ENCODE measurements at regions not wholly inside any gene's neighbourhood (a gene's known extent, or its start where the extent isn't known, plus 50 kb on each side); places are given as distances from the start of the nearest gene placed in this dataset.

DNA sequence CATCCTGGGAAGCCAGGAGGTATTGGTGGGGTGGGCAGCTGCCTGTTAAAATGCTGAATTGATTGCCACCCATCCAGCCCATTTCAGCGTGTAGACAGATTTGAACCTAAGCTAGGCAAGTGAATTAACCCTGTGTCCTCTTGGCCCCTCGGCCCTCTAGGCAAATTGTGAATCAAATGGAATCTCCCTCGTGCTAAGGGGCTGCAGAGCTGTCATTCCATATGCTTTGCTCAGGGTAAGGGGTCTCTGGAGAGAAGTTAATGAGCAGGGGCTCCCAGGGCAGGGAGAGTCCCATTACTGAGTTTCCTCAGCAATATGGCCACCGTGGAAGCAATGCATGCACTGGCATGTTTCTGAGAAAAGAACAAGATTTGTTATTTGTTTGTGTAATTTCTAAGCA lies 117.7 kb upstream of the RCN1 start:
- Histone ChIP-seq H3K4me1 (ENCODE audit: control insufficient read depth, insufficient read depth, low read length) (peaks cover 3% of the 10 kb centered on the region; the same call in 1 of the 2 replicates), H3K27me3 (ENCODE audit: control insufficient read depth, insufficient read depth, low read length) (no peaks in the 10 kb centered on the region), H3K4me3 (ENCODE audit: low read depth, low read length) (no peak overlapping the region), H3K27ac (ENCODE audit: low read depth, low read length) (no peak overlapping the region), H3K9ac (ENCODE audit: low read depth, low read length) (no peak overlapping the region), H3K9me3 (ENCODE audit: control insufficient read depth, insufficient read depth, low read length) (no peaks in the 10 kb centered on the region), H3K36me3 (ENCODE audit: control insufficient read depth, insufficient read depth, low read length) (no peaks in the 10 kb centered on the region)

DNA sequence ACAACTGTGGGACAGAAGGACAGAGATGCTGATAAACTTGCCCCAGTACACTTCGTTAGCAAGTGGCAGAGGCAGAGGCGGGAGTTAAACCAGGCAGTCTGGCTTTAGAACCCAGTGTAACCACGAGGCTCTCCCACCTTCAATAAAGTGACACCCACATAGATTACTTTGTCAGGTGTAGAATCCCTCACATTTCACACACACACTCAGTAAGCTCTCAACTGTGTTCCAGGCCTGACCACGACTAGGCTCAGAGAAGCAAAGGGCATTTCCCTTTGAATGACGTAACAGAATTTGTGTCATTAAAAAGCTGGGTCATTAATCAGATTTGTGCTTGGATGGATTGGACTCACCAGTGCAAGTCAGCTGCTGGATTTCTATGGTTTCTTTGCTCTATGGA lies 118.3 kb upstream of the RCN1 start:
- no peaks in the 10 kb centered on the region for H3K27me3 ChIP-seq (ENCODE audit: control insufficient read depth, insufficient read depth, low read length)
- no peaks in the 10 kb centered on the region for H3K9me3 ChIP-seq (ENCODE audit: control insufficient read depth, insufficient read depth, low read length)
- H3K4me1 ChIP-seq (ENCODE audit: control insufficient read depth, insufficient read depth, low read length), result peaks cover 3% of the 10 kb centered on the region; the same call in 1 of the 2 replicates
- no peak overlapping the region for H3K4me3 ChIP-seq (ENCODE audit: low read depth, low read length)
- H3K9ac ChIP-seq (ENCODE audit: low read depth, low read length), result no peak overlapping the region
- H3K27ac ChIP-seq (ENCODE audit: low read depth, low read length), result no peak overlapping the region
- no peaks in the 10 kb centered on the region for H3K36me3 ChIP-seq (ENCODE audit: control insufficient read depth, insufficient read depth, low read length)

GRCh38 chr11:31969359-31969702 lies 121.5 kb upstream of the RCN1 start:
- H3K9me3 ChIP-seq (ENCODE audit: control insufficient read depth, insufficient read depth, low read length), result no peaks in the 10 kb centered on the region
- no peaks in the 10 kb centered on the region for H3K27me3 ChIP-seq (ENCODE audit: control insufficient read depth, insufficient read depth, low read length)
- H3K4me1 ChIP-seq (ENCODE audit: control insufficient read depth, insufficient read depth, low read length), result no peaks in the 10 kb centered on the region
- no peak overlapping the region for H3K27ac ChIP-seq (ENCODE audit: low read depth, low read length)
- no peak overlapping the region for H3K9ac ChIP-seq (ENCODE audit: low read depth, low read length)
- H3K4me3 ChIP-seq (ENCODE audit: low read depth, low read length), result no peak overlapping the region
- H3K36me3 ChIP-seq (ENCODE audit: control insufficient read depth, insufficient read depth, low read length), result no peaks in the 10 kb centered on the region

DNA sequence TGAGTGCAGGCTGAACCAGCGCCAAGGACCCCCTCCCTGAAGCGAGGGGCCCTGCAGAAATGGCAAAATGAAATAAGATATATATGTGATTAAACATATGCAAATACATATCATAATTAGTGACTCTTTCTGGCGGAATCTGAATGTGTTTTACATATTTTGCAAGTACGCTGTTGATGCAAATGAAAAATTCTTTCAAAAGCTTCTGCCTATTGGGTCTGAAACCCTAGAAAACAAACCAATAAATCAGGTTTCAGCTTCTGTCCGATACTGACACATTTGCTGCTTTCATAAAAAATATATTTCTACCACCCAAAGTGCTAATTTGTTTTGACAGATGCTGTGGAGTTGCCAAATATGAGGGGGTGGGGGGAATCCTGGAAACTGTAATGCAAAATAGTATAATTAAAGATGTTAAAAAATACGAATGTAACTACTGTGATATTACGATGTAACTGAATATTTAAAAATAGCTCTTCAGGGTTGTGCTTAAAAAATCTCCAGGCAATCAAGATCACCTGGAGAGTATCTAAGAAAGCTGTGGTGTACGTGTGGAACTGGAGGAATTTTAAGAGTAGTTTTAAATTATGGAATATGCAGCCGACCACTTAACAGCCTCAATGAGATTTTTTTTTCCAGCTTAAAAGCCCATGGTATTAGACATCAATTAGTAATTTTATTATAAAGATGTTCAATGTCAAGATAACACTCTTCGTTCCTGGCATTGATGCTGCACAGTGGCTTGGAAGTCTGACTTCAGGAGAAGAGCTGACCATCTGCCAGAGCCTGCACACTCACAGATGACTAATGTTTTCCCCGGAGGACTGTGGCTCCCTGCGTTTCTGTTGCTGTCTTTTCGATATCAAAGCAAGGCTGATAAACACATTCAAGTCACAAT lies 122.2 kb upstream of the RCN1 start:
- Histone ChIP-seq H3K4me3 (ENCODE audit: low read depth, low read length) (no peak overlapping the region), H3K4me1 (ENCODE audit: control insufficient read depth, insufficient read depth, low read length) (no peaks in the 10 kb centered on the region), H3K36me3 (ENCODE audit: control insufficient read depth, insufficient read depth, low read length) (no peaks in the 10 kb centered on the region), H3K27me3 (ENCODE audit: control insufficient read depth, insufficient read depth, low read length) (no peaks in the 10 kb centered on the region), H3K9ac (ENCODE audit: low read depth, low read length) (no peak overlapping the region), H3K9me3 (ENCODE audit: control insufficient read depth, insufficient read depth, low read length) (no peaks in the 10 kb centered on the region), H3K27ac (ENCODE audit: low read depth, low read length) (no peak overlapping the region)

DNA sequence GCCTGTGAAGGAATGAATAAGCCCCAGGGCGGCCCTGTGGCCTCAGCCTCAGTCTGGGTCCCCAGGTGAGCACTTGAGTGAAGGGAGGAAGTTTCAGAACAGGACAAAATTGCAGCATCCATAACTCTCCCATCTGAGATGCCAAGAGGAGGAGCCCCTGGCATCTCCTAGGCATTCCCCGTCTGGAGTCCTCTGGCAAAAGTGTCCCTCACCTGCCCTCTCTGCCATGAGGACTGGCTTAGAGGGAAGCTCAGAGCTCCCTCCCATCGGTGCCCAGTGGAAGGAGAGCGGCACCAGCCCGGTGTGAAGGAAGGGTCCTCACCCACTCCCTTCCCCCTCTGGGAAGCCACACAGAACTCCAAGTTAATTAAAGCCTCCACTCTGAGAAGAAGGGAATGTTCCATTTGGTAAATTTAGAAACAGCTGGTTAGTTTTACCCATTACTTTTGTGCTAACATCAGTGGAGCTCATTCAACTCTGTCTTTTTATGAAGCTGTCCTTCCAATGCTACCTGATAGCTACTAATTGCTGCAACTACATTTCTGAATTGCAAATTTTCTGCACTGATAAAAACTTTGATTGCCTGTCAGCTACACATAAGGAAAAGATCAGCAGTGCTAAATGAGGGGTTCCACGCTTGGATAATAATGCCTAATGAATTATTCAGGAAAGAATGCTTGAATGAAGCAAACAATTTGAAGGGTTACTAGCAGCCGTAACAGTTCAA lies 123.3 kb upstream of the RCN1 start:
- Histone ChIP-seq H3K9ac (ENCODE audit: low read depth, low read length) (no peak overlapping the region), H3K4me3 (ENCODE audit: low read depth, low read length) (no peak overlapping the region), H3K27me3 (ENCODE audit: control insufficient read depth, insufficient read depth, low read length) (no peaks in the 10 kb centered on the region), H3K27ac (ENCODE audit: low read depth, low read length) (no peak overlapping the region), H3K4me1 (ENCODE audit: control insufficient read depth, insufficient read depth, low read length) (no peaks in the 10 kb centered on the region), H3K9me3 (ENCODE audit: control insufficient read depth, insufficient read depth, low read length) (no peaks in the 10 kb centered on the region), H3K36me3 (ENCODE audit: control insufficient read depth, insufficient read depth, low read length) (no peaks in the 10 kb centered on the region)

DNA sequence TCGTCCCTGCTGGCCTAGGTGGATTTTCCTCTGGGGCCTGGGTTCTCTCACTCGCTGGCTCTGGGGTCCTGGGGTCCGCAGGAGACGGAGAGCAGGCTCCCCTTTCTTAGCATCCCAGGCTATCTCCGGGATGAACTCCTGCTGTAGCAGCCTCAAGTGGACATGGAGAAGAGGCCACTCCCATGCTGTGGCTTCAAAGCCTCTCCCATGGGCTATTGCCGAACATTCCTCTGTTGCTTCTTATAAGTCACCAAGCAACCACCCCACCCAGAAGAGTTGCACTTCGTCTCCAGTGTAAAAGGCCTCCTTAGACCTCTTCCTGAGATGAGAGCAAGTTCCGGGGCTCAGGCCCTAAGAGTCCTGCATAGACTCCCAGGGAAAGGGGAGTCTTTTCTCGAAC lies 124.0 kb upstream of the RCN1 start:
- Histone ChIP-seq H3K36me3 (ENCODE audit: control insufficient read depth, insufficient read depth, low read length) (no peaks in the 10 kb centered on the region), H3K27ac (ENCODE audit: low read depth, low read length) (no peak overlapping the region), H3K9ac (ENCODE audit: low read depth, low read length) (no peak overlapping the region)

GRCh38 chr11:31964181-31964580 lies 126.7 kb upstream of the RCN1 start:
- H3K4me3 ChIP-seq (ENCODE audit: low read depth, low read length), result no peak overlapping the region
- H3K4me1 ChIP-seq (ENCODE audit: control insufficient read depth, insufficient read depth, low read length), result no peaks in the 10 kb centered on the region
- H3K9me3 ChIP-seq (ENCODE audit: control insufficient read depth, insufficient read depth, low read length), result no peaks in the 10 kb centered on the region
- H3K27me3 ChIP-seq (ENCODE audit: control insufficient read depth, insufficient read depth, low read length), result no peaks in the 10 kb centered on the region
- no peak overlapping the region for H3K27ac ChIP-seq (ENCODE audit: low read depth, low read length)
- H3K36me3 ChIP-seq (ENCODE audit: control insufficient read depth, insufficient read depth, low read length), result no peaks in the 10 kb centered on the region
- no peak overlapping the region for H3K9ac ChIP-seq (ENCODE audit: low read depth, low read length)

More for the DNA sequence above, 124.0 kb upstream of the RCN1 start:
- no peak overlapping the region for H3K4me3 ChIP-seq (ENCODE audit: low read depth, low read length)
- H3K9me3 ChIP-seq (ENCODE audit: control insufficient read depth, insufficient read depth, low read length), result no peaks in the 10 kb centered on the region
- no peaks in the 10 kb centered on the region for H3K27me3 ChIP-seq (ENCODE audit: control insufficient read depth, insufficient read depth, low read length)
- no peaks in the 10 kb centered on the region for H3K4me1 ChIP-seq (ENCODE audit: control insufficient read depth, insufficient read depth, low read length)

DNA sequence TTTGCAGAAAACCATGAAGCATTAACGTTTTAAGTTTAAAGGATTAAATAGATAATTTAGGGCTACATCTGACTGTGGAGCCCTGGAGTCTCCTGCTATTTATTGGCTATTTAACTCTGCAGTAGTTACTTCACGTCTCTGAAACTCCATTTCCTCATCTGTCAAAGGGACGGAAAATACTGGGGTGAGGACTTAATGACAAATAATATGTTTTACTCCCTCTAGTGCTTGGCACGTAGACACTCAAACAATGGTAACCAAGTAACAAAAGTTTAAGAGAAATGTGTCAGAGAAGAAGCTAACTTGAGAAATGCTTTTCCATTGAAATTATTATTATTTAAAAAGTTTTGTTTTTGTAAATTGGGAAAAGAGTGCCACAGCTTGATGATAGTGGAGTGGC lies 130.7 kb upstream of the RCN1 start:
- Histone ChIP-seq H3K4me1 (ENCODE audit: control insufficient read depth, insufficient read depth, low read length) (peaks cover 5% of the 10 kb centered on the region; the same call in 1 of the 2 replicates), H3K27me3 (ENCODE audit: control insufficient read depth, insufficient read depth, low read length) (peaks cover 5% of the 10 kb centered on the region; the same call in 1 of the 2 replicates), H3K4me3 (ENCODE audit: low read depth, low read length) (no peak overlapping the region), H3K36me3 (ENCODE audit: control insufficient read depth, insufficient read depth, low read length) (no peaks in the 10 kb centered on the region), H3K9ac (ENCODE audit: low read depth, low read length) (no peak overlapping the region), H3K9me3 (ENCODE audit: control insufficient read depth, insufficient read depth, low read length) (no peaks in the 10 kb centered on the region), H3K27ac (ENCODE audit: low read depth, low read length) (peak overlapping the region; percentile 10)

DNA sequence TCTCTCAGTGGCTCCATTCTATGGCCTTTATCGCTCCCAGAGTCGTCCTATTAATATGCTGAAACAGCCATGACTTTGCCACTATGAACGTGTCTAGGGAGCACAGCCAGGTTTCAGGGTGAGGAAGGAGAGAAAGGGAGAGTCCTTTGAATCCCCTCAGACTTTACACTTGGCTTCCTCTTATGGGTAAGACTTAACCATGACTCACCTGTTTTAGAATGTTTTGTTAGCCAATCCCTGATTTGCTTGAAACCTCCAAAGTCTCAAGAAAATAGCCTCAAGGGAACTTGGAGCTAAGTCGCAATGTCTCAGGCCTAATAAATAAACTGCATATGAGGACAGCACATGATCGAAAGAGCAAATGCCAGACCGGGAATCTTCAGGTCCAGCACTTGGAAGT lies 131.2 kb upstream of the RCN1 start:
- Histone ChIP-seq H3K4me3 (ENCODE audit: low read depth, low read length) (no peak overlapping the region), H3K4me1 (ENCODE audit: control insufficient read depth, insufficient read depth, low read length) (peaks cover 5% of the 10 kb centered on the region; the same call in 1 of the 2 replicates), H3K27me3 (ENCODE audit: control insufficient read depth, insufficient read depth, low read length) (peaks cover 5% of the 10 kb centered on the region; the same call in 1 of the 2 replicates), H3K9me3 (ENCODE audit: control insufficient read depth, insufficient read depth, low read length) (no peaks in the 10 kb centered on the region), H3K27ac (ENCODE audit: low read depth, low read length) (peak overlapping the region; percentile 10), H3K9ac (ENCODE audit: low read depth, low read length) (no peak overlapping the region), H3K36me3 (ENCODE audit: control insufficient read depth, insufficient read depth, low read length) (no peaks in the 10 kb centered on the region)

DNA sequence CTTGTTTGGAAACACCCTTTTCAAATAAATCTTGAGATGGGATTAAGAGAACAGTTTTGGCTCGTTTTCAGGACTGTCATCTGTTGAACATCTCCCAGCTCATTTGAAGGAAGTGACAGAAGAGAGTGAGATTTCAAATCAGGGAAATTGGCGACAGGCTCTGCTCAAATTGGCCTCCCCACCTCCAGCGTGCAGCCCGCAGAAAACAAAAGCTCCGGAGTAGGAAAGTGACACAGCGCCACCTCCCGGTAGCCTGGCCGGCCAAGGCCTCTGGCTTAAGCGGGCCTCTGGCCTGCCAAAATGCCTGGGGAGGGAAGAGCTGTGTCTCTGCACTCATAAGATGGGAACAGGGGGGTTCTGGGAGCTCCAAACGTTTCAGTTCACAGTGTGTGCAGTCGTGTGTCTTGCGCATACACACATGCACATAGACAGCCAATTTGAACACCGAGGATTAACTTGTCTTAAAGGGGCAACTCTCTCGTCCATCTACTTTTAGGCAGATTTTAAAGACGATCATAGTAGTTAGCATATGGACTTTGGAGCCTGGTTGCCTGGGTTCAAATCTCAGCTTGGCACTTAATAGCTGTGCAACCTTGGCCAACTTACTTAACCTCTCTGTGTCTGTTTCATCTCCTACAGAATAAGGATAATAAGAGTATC lies 132.7 kb upstream of the RCN1 start:
- peaks cover 5% of the 10 kb centered on the region; the same call in 1 of the 2 replicates for H3K27me3 ChIP-seq (ENCODE audit: control insufficient read depth, insufficient read depth, low read length)

More for the DNA sequence above, 132.7 kb upstream of the RCN1 start:
- no peak overlapping the region for H3K27ac ChIP-seq (ENCODE audit: low read depth, low read length)
- no peaks in the 10 kb centered on the region for H3K9me3 ChIP-seq (ENCODE audit: control insufficient read depth, insufficient read depth, low read length)
- no peak overlapping the region for H3K4me3 ChIP-seq (ENCODE audit: low read depth, low read length)
- peaks cover 5% of the 10 kb centered on the region; the same call in 1 of the 2 replicates for H3K4me1 ChIP-seq (ENCODE audit: control insufficient read depth, insufficient read depth, low read length)
- H3K36me3 ChIP-seq (ENCODE audit: control insufficient read depth, insufficient read depth, low read length), result no peaks in the 10 kb centered on the region
- no peak overlapping the region for H3K9ac ChIP-seq (ENCODE audit: low read depth, low read length)

Data from HUES48 (cell line).